22Rv1 (cell line): ENCODE measurements at regions not wholly inside any gene's neighbourhood (a gene's known extent, or its start where the extent isn't known, plus 50 kb on each side); places are given as distances from the start of the nearest gene placed in this dataset.

Source experiments
- CTCF ChIP-seq: fragments of 450-650 bp; IDR thresholded peaks from 2 replicates; pipeline ENCODE4 v1.5.1; 2017; ENCODE audit warnings: mild to moderate bottlenecking
- ZFX ChIP-seq: fragments of 450-650 bp; IDR thresholded peaks from 2 replicates; pipeline ENCODE4 v1.6.1; 2017; ENCODE audit warnings: antibody characterized with exemption, borderline replicate concordance

DNA sequence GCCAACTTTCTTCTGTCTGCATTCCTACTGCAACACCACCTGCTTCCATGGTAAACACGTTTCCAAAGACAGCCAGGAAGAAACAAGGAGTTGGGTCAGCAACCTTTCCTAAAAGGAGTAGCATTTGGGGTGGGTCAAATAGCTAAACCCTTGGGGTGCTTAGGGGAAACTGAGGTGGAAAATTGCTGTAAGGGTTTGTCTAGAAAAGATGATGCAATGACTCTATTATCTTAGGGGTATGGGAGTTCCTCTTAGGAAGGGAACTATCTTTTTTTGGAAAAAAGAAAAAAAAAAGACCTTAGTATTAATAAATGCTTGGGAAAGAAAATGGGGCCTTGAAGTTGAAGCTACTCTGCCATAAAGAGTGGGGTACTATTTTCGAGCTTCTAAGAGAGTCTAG lies 86.1 kb upstream of the POMGNT2 start:
- TF ChIP-seq CTCF (no peak), ZFX (no peak)
